ENCODE measurements at regions not wholly inside any gene's neighbourhood (a gene's known extent, or its start where the extent isn't known, plus 50 kb on each side); places are given as distances from the start of the nearest gene placed in this dataset.

DNA sequence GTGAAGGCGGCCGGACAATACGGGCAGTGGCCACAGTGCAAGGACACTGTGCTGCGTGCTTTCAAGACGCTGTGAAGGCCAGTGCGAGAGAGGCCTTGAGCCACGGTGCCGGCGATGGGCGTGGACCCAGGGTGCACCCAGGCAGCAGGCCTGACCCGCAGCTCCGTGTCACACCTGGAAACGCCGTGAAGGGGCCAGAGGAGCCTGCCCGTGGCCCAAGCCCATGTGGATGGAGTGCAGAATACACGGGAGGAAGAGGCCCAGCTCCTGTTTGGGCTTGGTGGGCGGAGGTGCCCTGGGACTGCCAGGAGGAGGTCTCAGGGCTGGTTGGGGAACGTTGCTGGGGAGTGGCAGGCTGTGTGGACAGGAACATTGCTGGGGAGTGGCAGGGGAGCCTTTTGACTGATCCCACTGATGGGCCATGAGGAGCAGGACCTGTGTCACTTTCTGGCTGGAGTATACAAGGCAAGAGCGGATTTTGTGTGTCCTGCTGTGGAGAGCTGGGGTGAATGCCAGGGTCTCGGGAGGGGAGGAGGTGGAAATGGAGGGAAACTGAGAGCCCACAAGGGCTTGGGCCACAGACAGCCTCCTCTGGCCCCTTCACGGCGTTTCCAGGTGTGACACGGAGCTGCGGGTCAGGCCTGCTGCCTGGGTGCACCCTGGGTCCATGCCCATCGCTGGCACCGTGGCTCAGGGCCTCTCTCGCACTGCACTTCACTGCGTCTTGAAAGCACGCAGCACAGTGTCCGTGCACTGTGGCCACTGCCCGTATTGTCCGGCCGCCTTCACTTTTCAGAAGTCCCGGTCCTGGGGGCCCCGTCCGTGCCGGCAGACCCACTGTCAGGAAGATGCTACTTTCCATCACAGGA is 925.4 kb downstream of the BRD1 start:
- DNase-seq (ENCODE audit: low read depth), result no peak

DNA sequence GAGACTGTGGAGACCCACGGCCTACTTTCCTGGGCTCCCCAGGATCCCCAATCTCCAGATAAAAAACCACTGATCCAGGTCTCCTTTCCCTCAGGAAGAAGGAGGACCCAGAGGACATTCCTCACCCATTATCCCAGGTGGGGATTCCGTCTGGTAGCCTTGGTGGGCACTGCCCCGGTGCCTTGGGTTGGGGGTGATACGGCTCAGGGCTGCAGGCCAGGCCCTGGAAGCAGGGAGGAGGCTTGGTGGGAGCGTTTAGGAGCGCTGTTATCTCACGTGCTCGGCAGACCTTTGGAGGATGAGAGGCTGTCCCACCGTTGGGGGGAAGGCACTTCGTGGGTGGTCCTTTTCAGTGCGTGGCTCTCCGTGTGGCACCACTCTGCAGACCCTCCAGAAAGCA is 926.3 kb downstream of the BRD1 start:
- DNase-seq (ENCODE audit: low read depth), result no peak

DNA sequence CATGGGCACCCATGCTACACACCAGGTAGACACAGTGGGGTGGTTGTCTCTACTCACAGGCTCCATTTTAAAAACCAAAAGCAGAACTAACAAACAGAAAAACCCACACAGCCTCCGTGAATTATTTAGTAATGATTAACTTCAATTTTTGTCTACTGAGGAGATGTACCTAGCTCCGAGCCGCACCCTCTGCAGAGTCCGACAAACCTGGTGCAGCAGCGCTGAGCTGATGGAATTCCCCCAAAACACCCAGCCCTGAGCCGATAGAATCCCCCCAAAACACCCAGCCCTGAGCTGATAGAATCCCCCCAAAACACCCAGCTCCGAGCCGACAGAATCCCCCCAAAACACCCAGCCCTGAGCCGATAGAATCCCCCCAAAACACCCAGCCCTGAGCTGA is 927.0 kb downstream of the BRD1 start:
- DNase-seq (ENCODE audit: low read depth), result no peak

DNA sequence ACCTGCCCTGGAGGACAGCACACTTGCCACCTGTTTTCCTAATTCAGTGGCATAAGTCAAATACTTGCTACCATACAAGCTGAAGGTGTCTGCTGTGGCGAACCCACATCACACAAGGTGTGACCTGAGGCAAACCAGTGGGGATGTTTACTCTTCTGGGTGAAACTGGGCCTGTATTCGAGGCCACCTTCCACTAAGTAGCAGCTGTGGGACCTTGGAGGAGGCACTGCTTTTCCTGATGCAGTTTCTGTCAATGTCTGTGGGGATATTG is 927.4 kb downstream of the BRD1 start:
- DNase-seq (ENCODE audit: low read depth), result no peak

DNA sequence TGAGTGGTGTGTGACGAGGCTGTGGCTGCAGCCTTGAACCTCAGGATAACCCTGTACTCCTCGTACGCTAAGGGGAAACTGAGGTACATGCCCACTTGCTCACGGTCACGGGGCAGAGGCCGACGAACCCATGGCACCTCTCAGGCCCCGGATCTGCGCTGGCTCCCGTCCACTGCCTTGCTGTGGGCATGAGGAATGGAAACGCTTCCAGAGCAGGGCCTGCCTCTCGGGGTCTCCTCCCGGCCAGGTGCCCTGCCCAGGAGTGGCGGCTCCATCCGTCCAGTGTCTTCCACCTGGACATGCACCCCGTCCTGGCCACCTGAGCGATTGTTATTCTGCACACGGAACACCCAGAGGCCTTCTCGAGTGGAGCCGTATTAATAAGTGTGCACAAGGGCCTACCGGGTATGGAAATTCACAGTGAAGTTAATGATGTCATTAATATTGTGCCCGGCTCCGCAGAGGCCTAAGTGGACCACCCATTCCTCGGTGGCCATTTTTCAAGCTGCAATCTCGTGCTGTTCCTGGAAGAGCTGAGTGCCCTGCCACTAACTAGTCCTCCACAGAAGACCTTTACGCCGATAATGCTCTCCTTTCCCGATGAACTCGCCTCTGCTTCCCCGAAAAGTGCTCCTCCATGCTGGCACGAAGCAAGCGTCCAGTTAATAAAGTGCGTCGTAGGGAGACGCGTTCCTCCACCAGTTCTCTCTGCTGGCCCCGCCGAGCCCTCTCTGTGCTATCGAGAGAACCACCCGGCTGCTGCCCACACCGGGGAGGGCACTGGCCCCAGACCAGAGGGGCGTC is 927.9 kb downstream of the BRD1 start:
- no peak for DNase-seq (ENCODE audit: low read depth)

DNA sequence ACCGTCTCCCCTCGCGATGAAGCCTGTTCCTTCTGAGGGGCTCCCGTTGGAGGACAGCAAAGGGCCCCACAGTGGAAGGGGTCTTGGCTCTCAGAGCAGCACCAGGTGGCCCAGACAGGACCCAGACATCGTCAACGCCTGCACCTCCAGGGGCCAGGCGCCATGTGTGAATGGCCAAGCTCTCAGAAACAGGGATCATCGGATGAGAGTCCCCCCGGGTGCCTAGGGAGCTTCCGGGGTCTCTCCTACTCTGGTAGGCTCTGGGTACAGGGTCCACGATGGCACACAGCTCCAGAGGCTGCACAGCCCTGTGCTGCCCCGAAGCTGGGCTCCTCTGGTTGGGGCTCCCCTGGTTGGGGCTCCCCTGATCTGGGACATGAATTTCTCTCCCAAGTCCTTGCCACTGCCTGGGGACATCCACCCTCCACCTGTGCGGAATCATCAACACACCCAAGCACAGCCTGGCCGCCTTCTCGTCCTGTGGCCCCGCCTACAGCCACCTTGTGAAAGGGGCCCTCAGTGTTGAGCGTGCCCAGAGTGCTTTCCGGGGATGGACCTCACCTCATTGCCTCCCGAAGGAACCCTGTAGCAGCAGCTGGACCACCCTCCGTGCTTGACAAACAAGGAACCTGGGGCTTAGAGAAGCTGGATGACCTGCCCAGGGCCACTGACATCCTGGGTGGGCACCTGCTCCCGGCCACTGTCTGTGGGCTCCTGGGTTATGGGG is 929.0 kb downstream of the BRD1 start:
- DNase-seq (ENCODE audit: low read depth), result no peak

DNA sequence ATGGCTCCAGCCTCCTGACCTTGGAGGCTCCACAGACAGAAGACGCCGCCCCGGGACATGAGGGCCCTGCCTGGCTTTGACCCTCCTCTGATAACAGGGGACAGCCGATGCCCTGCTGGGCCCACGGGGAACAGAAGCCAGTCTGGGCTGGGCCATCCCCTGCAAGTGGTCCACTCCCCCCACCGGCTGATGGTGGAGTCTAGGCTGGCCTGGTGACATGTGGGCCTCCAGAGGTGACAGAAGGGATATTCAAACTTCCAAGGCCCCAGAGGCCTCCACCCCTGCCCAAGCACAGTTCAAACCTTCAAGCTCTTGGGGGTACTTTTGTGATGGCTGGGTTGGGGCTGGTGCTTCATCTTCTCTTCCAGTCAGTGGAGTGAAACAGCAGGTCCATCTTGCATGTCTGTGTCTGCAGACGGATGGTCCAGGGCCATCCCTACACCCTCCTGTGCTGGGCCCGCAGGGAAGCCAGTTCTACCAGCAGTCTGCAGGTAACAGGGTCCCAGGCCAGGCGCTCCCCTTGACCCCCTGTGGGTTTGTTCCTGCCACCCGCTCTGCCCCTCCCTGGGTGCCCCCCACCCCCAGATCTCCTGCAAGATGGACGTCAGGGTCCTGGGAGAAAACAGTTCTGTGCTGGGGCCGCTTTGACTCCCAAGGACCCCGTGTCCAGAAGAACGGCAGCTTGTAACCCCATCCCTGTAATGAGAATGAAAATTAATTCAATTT is 929.9 kb downstream of the BRD1 start:
- DNase-seq (ENCODE audit: low read depth), result no peak

DNA sequence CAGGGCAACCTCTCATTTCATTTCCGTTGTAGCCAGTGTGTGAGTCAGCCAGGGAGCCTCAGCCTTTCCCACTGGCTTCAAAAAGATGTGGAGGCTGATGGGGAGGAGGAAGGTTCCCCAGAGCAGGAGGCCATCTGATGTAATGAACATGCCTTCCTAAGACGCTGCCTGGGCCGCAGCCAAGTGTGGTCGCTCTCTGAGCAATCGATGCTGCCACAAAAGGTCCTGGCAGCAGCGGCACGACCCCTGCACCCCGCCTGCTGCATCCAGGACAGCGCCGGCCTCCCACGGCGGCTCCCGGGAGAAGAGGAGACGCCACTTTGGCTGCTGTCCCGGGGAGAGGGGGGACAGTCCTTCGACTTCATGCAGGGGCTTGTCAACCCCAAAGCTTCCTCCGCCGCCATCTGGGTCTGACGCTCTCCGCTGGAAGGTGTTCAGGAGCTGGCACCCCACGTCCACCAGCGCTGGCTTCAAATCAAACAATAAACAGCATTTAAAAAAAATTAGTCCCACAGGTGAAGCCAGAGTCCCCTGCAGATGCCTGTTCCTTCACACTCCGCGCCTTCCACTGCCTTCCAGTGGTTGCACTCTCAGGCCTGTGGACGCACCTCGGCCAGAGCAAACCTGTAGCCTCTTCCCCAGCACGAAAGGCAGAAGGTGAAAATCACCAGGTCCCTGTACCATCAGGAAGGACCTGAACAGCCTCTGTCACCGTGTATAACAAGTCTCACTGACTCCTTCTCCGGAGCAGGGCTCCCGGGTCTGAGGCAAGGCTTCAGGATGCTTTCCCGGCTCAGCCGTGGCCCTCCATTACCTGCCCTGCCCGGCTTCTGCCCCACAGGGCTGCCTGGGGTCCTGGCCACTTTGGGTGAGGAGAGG is 930.7 kb downstream of the BRD1 start:
- no peak for DNase-seq (ENCODE audit: low read depth)

DNA sequence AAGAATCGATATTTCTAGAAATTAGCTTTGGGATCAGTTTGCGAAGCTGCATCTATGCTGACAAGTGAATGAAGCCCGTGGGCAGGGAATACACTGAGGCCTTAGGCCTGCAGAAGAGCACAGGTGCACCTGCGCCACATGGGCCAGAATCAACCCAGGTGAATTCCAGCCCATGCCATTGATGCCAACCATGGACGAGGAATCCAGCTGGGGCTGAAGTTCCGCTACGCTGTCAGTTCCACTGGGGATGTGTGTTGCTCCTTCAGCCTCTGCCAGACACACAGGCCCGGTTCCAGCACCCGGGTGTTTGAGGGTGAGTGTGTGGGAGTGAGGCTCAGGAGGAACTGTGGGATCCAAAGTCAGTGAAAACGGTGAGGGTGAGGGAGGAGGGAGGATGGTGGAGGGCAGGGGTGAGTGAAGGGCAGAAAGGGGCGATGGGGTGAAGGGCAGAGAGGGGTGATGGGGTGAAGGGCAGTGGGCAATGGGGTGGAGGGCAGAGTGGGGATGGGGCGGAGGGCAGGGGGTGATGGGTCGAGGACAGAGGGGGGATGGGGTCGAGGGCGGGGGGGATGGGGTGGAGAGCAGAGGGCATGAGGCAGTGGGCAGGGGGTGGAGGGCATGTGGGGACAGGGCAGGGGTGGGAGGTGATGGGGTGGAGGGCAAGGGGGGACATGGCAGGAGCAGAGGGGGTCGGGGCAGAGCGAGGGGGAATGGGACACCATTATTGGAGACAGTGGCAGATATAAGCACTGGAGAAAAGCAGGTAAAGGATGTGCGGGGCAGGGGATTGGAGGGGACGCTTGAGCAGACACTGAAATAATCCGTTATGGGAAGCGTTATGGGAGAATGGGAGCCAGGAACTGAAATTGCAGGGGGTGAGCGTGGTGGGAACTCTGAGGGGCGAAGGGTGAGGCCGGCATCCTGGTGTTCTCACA is 931.6 kb downstream of the BRD1 start:
- no peak for DNase-seq (ENCODE audit: low read depth)

DNA sequence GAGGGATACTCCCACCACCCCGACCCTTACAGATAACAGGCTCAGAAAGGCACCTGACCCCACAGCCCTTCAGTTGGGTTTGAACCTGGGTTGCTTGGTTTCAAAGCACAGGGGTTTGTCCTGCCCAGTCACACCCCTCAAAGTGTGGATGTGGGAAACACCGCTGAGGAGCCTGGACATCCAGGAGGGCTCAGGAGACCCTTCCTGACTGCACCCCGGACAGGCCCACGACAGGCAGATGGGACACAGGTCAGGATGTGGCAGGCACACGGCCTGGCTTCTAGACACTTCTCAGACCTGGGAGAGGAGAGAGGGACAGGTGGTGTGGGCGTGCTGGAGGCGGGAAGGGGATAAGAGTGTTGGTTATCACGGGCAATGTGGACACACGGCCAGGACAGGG is 932.3 kb downstream of the BRD1 start:
- no peak for DNase-seq (ENCODE audit: low read depth)

DNA sequence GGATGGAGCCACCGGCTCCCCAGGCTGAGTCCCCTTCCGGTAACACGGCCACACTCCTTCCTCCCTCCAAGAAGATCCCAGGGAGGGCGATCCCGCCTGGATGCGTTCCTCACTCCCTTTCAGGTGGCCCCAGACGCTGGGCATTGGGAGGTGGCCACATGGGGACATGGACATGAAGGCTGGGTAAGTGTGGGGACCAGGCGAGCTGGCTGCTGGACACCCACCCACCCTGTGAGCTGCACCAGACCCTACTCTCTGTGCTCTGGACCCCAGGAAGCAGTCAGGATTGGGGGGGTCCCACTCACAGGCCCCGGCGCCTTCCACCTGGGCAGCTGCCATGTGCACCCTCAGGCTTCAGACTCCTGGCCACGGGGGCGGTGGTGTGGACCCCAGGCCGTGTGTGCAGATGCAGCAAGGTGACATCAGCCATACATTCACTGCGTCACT is 932.8 kb downstream of the BRD1 start:
- no peak for DNase-seq (ENCODE audit: low read depth)

DNA sequence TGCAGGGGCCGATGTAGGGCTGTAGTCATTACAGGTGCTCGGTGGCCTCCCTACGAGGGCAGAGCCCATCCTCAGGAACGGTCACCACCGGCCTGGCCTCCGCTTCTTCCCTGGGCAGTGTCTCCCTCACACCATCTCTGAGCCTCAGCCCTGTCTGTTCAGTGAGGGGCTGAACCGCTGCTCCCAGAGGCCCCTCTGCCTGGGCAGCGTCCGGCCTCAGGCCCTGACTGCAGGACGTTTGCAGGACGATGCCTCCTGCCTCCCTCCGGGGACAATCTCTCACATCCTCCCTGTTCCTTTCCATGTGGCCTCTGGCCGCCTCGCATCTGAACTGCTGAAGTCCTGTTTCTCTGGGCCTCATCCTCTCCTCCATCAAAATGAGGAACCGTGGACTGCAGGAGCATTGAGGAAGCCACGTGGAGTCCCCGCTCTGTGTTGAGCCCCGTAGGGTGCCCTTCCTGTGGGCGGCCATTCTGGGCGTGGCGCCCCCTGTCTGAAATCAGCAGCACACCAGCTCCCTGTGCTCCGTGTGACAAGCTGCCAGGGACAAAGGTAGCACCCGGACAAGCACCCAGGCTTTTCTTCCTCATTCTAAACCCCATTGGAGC is 933.5 kb downstream of the BRD1 start:
- DNase-seq (ENCODE audit: low read depth), result no peak

DNA sequence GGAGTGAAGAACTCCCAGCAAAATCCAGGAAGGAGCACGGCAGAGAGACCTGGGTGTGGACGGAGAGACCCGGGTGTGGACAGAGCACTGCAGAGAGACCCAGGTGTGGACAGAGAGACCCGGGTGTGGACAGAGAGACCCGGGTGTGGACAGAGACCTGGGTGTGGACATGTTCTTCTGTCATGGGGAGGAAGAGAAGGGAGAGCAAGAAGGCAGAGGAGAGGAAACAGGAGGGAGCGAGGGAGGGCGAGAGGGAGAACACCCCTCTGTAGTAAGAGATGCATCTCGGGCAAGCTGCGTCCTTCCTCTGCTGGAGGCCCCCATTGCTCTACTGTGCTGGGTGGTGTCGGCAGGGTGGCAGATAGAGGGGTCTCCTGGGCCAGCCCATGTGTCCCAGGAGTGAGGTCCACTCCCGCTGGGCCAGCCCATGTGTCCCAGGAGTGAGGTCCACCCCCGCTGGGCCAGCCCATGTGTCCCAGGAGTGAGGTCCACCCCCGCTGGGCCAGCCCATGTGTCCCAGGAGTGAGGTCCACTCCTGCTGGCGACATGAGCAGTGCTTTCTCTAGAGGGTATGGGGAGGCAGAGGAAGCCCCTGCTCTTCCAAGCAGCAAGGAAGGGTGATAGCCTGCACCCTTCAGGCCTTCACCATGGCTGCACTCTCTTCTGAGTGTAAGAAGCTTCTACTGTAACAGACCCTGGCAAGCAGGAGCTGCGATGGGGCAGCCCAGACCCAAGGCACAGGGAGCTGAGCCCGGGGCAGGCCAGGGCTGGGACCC is 934.2 kb downstream of the BRD1 start:
- no peak for DNase-seq (ENCODE audit: low read depth)

DNA sequence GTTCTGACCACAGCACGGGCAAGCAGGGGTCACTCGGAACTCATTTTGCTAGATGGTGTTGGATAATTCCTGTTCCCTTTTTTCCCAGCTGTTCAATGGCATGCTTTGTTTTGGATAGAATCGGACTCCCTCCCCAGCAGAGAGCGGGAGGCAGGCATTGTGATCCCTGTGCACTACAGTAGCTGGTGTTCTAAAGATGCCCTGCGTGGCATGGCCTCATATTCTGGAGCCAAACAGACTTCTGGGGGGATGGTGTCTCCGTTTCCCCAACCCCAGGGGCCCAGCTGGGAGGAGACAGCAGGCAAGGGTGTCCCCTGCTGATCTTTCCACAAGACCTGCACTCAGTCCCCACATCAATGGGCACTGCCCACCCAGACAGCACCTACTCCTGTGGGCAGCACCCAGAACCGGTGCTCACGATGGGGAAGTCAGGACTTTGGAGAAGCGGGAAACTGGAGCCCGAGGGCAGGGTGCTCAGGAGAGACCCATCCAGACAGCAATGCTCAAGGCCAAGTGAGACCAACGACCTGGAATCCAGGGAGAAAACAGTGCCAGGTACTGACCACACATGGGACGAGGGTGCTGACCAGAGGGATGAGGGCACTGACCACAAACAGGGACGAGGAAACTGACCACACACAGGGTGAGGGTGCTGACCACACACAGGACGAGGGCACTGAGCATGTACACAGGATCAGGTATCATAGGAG is 934.9 kb downstream of the BRD1 start:
- DNase-seq (ENCODE audit: low read depth), result no peak

DNA sequence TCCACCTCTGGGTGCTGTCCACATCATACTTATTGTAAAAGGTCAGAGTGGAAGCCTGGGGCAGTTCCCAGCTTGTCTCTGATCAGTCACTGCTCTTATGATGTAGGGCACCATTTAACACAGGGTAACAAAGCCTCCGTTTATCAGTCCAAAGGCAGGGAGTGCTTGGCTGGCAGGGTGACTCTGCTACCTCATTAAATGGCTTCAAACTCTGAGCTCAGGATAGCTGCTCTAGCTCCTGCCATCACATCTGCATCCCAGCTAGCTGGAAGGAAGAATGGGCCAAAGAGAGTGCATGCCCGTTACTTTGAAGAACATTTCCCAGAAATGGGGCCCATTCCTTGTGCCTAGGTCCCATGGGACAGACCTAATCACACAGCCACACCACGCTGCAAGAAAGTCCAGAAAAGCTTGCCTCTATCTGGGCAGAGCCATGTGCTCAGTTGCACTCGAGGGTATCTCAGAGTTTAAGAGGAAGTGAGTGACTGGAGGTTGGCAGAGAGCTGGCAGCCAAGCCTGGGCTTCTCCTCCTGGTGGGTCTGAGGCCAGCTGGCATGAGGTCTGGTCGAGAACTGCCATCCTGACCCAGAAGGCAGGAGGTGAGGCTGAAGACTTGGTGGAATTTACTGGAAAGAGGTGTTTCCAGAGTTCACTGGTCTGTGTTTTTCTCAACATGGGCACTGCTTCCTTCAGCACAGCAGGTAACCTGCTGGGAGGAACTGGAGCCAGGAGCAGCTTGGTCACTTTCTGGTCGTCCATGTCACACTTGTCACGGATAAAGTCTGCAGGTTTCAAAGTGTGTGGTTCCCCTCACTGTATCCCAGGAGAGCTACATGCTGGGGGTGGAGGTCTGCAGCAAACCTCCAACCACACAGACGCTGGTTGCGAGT is 935.7 kb downstream of the BRD1 start:
- no peak for DNase-seq (ENCODE audit: low read depth)

DNA sequence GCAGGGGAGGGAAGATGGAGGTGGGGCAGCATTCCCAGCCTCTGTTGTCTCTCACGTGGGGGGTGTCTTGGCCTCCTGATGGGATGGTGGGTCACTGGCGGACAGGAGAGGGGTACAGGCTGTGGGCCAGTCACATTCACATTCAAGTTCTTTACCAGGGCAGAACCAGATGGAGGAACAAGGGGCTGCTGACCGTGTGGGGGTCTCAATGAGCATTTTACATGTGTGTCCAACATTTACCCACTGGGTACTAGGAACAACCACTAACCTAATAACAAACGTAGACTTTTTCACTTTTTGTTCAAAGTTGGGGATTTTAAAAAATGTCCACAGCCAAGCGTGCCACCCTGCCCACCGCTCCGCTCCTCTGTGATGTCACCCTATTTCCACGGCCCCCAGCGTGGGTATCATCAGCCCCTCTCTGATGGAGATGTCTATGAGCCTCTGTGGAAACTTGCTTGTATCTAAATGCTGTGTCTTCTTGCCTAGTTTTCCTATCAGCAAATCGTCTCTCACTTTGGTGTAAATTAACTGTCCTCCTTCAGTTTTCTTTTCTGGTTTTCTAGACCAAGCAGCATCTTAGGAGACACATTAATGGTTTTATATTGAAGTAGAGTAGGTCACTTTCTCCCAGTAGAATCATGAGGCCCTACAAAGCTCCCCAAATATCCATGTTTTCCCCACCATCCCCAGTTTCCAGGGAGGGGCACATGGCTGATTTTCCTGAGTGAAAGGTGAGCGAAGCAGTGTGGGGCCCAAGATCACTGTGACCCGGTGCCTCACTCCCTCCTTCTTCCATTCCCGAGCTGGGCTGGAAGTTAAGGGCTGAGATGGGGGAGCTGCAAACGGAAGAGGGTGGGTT is 936.7 kb downstream of the BRD1 start:
- no peak for DNase-seq (ENCODE audit: low read depth)
